T-helper 17 cell (primary cell): ENCODE measurements at regions not wholly inside any gene's neighbourhood (a gene's known extent, or its start where the extent isn't known, plus 50 kb on each side); places are given as distances from the start of the nearest gene placed in this dataset.
"Not testable (repeated sequence)": the region's sequence is repeated elsewhere in the genome, so short reads cannot be mapped to it uniquely, and the experiment has no call there.

ENCODE experiments used
- ATAC-seq: fragments of 150-1000 bp; cut with Tn5 transposase; 2 replicates; pipeline ENCODE4 v1.10.0; 2021; ENCODE audit warnings: mild to moderate bottlenecking, moderate library complexity
- DNase-seq, 3 donors: peaks; one replicate each; pipeline versions ENCODE4 v3.0.0 to v3.0.0-alpha.2; 2020 to 2021
- H3K9me3 ChIP-seq: one replicate; pipeline ENCODE4 v1.7.0; 2013; ENCODE audit warnings: low read length, mild to moderate bottlenecking; ENCODE audit not compliant: control insufficient read depth, poor library complexity, severe bottlenecking
- H3K27ac Mint-ChIP-seq: one replicate; pipeline ENCODE4 v1.8.0; 2022; ENCODE audit warnings: mild to moderate bottlenecking, moderate library complexity, mixed read lengths
- H3K27me3 Mint-ChIP-seq: one replicate; pipeline ENCODE4 v1.8.0; 2022; ENCODE audit warnings: mixed read lengths
- H3K36me3 Mint-ChIP-seq: one replicate; pipeline ENCODE4 v1.8.0; 2022; ENCODE audit warnings: low read depth, mixed read lengths
- H3K4me1 Mint-ChIP-seq: one replicate; pipeline ENCODE4 v1.8.0; 2022; ENCODE audit warnings: mild to moderate bottlenecking, mixed read lengths
- H3K4me3 Mint-ChIP-seq: one replicate; pipeline ENCODE4 v1.8.0; 2022; ENCODE audit warnings: mild to moderate bottlenecking, moderate library complexity, mixed read lengths

GRCh38 chr20:48524582-48524981 lies 303.2 kb downstream of the PREX1 start:
- peaks cover 51% of the 10 kb centered on the region for H3K27me3 Mint-ChIP-seq

DNA sequence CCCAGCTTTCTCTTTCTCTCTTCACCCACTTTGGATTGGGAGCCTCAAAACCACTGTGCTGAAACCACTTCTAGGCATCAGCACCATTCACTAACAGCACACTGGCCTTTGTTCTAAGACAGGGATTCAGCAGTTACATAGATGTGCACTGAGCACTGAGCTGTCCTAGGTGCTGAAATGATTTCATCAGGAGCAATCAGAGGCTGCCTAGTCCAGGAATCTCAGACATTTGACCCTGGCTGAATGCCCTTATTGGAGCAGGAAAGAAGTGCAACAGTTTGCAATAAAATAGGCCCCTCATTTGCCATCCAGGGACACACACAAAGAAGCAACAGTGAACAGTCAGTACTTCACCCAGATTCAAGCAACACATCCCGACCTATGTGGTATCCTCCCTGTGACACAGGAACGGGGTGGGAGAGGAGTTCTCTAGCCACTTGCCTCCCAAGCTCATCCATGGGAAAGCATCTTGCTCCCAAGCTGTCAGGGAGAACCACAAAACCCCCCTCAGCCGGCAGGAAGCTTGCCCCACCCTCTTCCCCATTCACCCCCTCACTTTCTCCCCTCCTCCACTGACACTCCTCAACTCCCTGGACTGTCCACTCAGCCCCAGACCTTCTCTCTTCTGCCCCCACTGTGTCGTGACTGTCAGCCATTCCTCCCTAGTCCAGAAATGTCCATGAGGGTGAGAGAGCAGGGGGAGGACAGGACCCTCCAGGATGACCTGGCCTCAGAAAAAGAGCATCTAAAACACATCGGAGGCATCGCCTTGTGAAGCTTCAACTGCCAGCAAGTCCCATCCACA lies 304.4 kb downstream of the PREX1 start:
- H3K36me3 Mint-ChIP-seq = no peaks in the 10 kb centered on the region
- peaks cover 49% of the 10 kb centered on the region for H3K27me3 Mint-ChIP-seq
- no peaks in the 10 kb centered on the region for H3K9me3 ChIP-seq
- no peak overlapping the region for H3K4me3 Mint-ChIP-seq
- no peak overlapping the region for H3K27ac Mint-ChIP-seq
- H3K4me1 Mint-ChIP-seq = no peaks in the 10 kb centered on the region
- DNase-seq (no peak), ATAC-seq (no peak)

More at GRCh38 chr20:48524582-48524981, 303.2 kb downstream of the PREX1 start:
- Mint-ChIP-seq H3K27ac (no peak overlapping the region), H3K4me1 (peaks cover 2% of the 10 kb centered on the region), H3K4me3 (no peak overlapping the region), H3K36me3 (peaks cover 2% of the 10 kb centered on the region)
- ATAC-seq (no peak), DNase-seq (no peak)
- H3K9me3 ChIP-seq = no peaks in the 10 kb centered on the region

GRCh38 chr20:48521121-48521520 lies 306.7 kb downstream of the PREX1 start:
- Mint-ChIP-seq H3K27me3 (peaks cover 51% of the 10 kb centered on the region), H3K36me3 (peaks cover 3% of the 10 kb centered on the region), H3K4me3 (no peak overlapping the region), H3K4me1 (peaks cover 10% of the 10 kb centered on the region), H3K27ac (no peak overlapping the region)
- ATAC-seq = no peak
- DNase-seq = no peak
- H3K9me3 ChIP-seq = no peaks in the 10 kb centered on the region

DNA sequence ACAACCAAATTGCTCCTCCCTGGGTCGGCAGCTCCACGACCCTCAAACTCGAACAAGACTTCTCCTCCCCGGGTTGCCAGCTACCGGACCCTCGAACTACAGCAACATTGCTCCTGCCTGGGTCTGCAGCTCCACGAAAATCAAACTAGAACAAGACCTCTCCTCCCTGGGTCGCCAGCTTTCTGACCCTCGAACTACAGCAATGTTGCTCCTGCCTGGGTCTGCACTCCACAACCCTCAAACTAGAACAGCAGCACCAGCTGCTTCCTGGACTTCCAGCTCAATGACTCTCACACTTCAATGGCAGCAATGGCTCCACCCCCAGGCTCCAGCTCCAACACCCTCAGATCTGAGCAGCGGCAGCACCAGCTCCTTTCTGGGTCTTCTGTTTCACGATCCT lies 311.6 kb downstream of the PREX1 start:
- Mint-ChIP-seq H3K4me1 (peaks cover 13% of the 10 kb centered on the region), H3K27me3 (peaks cover 43% of the 10 kb centered on the region)
- DNase-seq, H3K9me3 ChIP-seq, H3K4me3 Mint-ChIP-seq, H3K27ac Mint-ChIP-seq, H3K36me3 Mint-ChIP-seq, ATAC-seq: not testable (repeated sequence)

- H3K4me3 Mint-ChIP-seq, H3K9me3 ChIP-seq, H3K36me3 Mint-ChIP-seq, DNase-seq, ATAC-seq, H3K27ac Mint-ChIP-seq: not testable (repeated sequence)
- H3K4me1 Mint-ChIP-seq = peaks cover 13% of the 10 kb centered on the region
- H3K27me3 Mint-ChIP-seq = peaks cover 38% of the 10 kb centered on the region
Measured at GRCh38 chr20:48514577-48514976, 313.2 kb downstream of the PREX1 start.

DNA sequence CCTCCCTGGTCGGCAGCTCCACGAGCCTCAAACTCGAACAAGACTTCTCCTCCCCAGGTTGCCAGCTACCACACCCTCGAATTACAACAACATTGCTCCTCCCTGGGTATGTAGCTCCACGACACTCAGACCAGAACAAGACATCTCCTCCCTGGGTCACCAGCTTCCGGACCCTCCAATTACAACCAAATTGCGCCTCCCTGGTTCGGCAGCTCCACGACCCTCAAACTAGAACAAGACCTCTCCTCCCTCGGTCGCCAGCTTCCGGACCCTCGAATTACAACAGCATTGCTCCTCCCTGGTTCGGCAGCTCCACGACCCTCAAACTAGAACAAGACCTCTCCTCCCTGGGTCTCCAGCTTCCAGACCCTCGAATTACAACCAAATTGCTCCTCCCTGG lies 315.3 kb downstream of the PREX1 start:
- H3K4me3 Mint-ChIP-seq, ATAC-seq, H3K9me3 ChIP-seq, DNase-seq, H3K36me3 Mint-ChIP-seq, H3K27ac Mint-ChIP-seq: not testable (repeated sequence)
- Mint-ChIP-seq H3K4me1 (peaks cover 13% of the 10 kb centered on the region), H3K27me3 (peaks cover 42% of the 10 kb centered on the region)

DNA sequence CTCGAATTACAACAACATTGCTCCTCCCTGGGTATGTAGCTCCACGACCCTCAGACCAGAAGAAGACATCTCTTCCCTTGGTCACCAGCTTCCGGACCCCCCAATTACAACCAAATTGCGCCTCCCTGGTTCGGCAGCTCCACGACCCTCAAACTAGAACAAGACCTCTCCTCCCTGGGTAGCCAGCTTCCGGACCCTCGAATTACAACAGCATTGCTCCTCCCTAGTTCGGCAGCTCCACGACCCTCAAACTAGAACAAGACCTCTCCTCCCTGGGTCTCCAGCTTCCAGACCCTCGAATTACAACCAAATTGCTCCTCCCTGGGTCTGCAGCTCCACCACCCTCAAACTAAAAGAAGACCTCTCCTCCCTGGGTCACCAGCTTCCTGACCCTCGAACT lies 322.7 kb downstream of the PREX1 start:
- ATAC-seq, H3K27ac Mint-ChIP-seq, H3K4me1 Mint-ChIP-seq, H3K9me3 ChIP-seq, H3K4me3 Mint-ChIP-seq, H3K36me3 Mint-ChIP-seq, DNase-seq: not testable (repeated sequence)
- peaks cover 26% of the 10 kb centered on the region for H3K27me3 Mint-ChIP-seq

- Mint-ChIP-seq H3K4me1 (peaks cover 2% of the 10 kb centered on the region), H3K27me3 (peaks cover 22% of the 10 kb centered on the region), H3K27ac (no peak overlapping the region), H3K4me3 (no peak overlapping the region), H3K36me3 (no peaks in the 10 kb centered on the region)
- H3K9me3 ChIP-seq = no peaks in the 10 kb centered on the region
- ATAC-seq (no peak), DNase-seq (no peak)
Measured at GRCh38 chr20:48503166-48503815, 324.5 kb downstream of the PREX1 start.

- peaks cover 2% of the 10 kb centered on the region for H3K4me1 Mint-ChIP-seq
- H3K27me3 Mint-ChIP-seq = peaks cover 27% of the 10 kb centered on the region
- H3K27ac Mint-ChIP-seq = no peak overlapping the region
- H3K9me3 ChIP-seq = no peaks in the 10 kb centered on the region
- ATAC-seq = no peak
- H3K4me3 Mint-ChIP-seq = no peak overlapping the region
- DNase-seq = no peak
- H3K36me3 Mint-ChIP-seq = no peaks in the 10 kb centered on the region
Measured at GRCh38 chr20:48502758-48503157, 325.0 kb downstream of the PREX1 start.

GRCh38 chr20:48502016-48502415 lies 325.8 kb downstream of the PREX1 start:
- Mint-ChIP-seq H3K27ac (no peak overlapping the region), H3K36me3 (no peaks in the 10 kb centered on the region), H3K4me1 (peaks cover 2% of the 10 kb centered on the region), H3K27me3 (peaks cover 28% of the 10 kb centered on the region), H3K4me3 (no peak overlapping the region)
- no peak for DNase-seq
- H3K9me3 ChIP-seq = no peaks in the 10 kb centered on the region
- ATAC-seq = no peak

GRCh38 chr20:48500900-48501299 lies 326.9 kb downstream of the PREX1 start:
- not testable (repeated sequence) for H3K27ac Mint-ChIP-seq, DNase-seq, H3K9me3 ChIP-seq, H3K4me3 Mint-ChIP-seq, H3K4me1 Mint-ChIP-seq, ATAC-seq, H3K36me3 Mint-ChIP-seq
- H3K27me3 Mint-ChIP-seq = peaks cover 22% of the 10 kb centered on the region

DNA sequence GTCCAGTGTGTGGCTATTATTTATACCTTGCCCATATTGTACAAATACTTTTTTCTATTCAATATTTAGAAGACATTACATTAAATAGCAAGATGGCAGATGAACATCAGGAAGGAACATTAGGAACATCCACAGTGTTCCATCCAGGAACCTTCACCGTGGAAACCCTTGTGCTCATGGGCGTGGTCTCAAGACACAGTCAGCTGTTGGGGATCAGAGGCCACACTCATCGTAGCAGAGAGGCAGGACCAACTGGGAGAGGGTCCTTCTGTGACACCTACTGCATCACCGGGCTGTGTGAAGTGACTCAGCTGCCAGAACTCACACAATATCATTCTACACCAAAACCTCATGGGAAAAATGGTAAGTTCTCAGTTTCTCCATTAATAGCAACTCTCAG lies 328.9 kb downstream of the PREX1 start:
- ATAC-seq, DNase-seq, H3K27ac Mint-ChIP-seq, H3K4me3 Mint-ChIP-seq, H3K36me3 Mint-ChIP-seq, H3K4me1 Mint-ChIP-seq, H3K9me3 ChIP-seq: not testable (repeated sequence)
- peaks cover 11% of the 10 kb centered on the region for H3K27me3 Mint-ChIP-seq

DNA sequence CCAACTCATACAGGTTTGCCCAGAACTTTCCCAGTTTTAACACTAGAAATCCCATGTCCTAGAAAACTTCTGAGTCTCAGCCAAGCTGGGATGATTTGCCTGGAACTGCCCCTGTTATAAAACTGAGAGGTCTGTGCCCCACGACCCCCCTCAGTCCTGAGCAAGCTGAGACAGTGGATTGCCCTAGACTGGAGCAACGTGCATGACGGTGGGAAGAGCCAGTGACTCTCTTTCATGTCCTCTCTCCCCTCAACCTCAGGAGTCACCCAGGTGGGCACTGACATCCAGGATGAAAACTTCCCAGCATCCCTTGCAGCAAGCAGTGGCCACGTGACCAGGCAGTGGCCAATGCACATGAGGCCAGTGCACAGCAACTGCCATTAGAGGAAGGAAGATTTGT lies 329.7 kb downstream of the PREX1 start:
- peaks cover 18% of the 10 kb centered on the region for H3K27me3 Mint-ChIP-seq
- not testable (repeated sequence) for DNase-seq, H3K36me3 Mint-ChIP-seq, H3K27ac Mint-ChIP-seq, H3K9me3 ChIP-seq, ATAC-seq, H3K4me3 Mint-ChIP-seq, H3K4me1 Mint-ChIP-seq

GRCh38 chr20:48493966-48494365 lies 333.8 kb downstream of the PREX1 start:
- no peak for ATAC-seq
- no peak overlapping the region for H3K27ac Mint-ChIP-seq
- DNase-seq = no peak
- H3K9me3 ChIP-seq = no peaks in the 10 kb centered on the region
- H3K4me1 Mint-ChIP-seq = peaks cover 2% of the 10 kb centered on the region
- no peak overlapping the region for H3K4me3 Mint-ChIP-seq
- H3K36me3 Mint-ChIP-seq = peaks cover 2% of the 10 kb centered on the region
- H3K27me3 Mint-ChIP-seq = peaks cover 56% of the 10 kb centered on the region
